ENCODE measurements at regions not wholly inside any gene's neighbourhood (a gene's known extent, or its start where the extent isn't known, plus 50 kb on each side); places are given as distances from the start of the nearest gene placed in this dataset.

DNA sequence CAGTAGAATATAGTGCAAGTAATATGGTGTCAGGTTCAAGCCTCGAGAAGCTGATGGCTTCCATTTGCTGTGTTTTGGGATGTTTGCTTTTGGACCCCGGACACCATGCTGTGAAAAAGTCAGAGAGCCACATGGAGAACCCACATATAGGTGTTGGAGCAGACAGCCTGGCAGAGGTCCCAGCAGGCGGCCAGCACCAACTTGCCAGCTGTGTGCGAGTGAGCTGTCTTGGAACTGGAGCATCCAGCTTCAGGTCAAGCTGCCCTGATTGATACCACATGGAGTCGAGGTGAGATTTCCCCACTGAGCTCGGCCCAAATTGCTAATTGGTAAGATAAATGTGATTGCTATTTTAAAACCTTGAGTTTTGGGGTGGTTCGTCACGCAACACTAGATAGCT is 185.7 kb upstream of the TBL1XR1 start:
- no peak for TF ChIP-seq POLR2A (IDR thresholded peaks at IDR 0.05)
- TF ChIP-seq, protein P1, sequence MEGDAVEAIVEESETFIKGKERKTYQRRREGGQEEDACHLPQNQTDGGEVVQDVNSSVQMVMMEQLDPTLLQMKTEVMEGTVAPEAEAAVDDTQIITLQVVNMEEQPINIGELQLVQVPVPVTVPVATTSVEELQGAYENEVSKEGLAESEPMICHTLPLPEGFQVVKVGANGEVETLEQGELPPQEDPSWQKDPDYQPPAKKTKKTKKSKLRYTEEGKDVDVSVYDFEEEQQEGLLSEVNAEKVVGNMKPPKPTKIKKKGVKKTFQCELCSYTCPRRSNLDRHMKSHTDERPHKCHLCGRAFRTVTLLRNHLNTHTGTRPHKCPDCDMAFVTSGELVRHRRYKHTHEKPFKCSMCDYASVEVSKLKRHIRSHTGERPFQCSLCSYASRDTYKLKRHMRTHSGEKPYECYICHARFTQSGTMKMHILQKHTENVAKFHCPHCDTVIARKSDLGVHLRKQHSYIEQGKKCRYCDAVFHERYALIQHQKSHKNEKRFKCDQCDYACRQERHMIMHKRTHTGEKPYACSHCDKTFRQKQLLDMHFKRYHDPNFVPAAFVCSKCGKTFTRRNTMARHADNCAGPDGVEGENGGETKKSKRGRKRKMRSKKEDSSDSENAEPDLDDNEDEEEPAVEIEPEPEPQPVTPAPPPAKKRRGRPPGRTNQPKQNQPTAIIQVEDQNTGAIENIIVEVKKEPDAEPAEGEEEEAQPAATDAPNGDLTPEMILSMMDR (IDR thresholded peaks at IDR 0.05) = no peak

Data from thyroid gland (tissue), 4 donors.